Esophagus muscularis mucosa (tissue), 4 donors: ENCODE measurements at regions not wholly inside any gene's neighbourhood (a gene's known extent, or its start where the extent isn't known, plus 50 kb on each side); places are given as distances from the start of the nearest gene placed in this dataset.

Experiments used
- EP300 ChIP-seq: sonication (generic); formaldehyde crosslinking; IDR thresholded peaks from one replicate; pipeline ENCODE4 v1.6.1; 2017; ENCODE audit warnings: antibody characterized with exemption
- POLR2A ChIP-seq: fragments of 450-650 bp; IDR thresholded peaks from one replicate; pipeline ENCODE4 v1.6.1; 2017; ENCODE audit warnings: antibody characterized with exemption, moderate library complexity, mild to moderate bottlenecking, low read depth
- TF ChIP-seq, protein P1 (sequence below), 3 experiments: fragments of 200-600 bp in 2 of 3; fragments of 450-650 bp in 1 of 3; sonication (generic) in 2 of 3; IDR thresholded peaks; one replicate each; pipeline ENCODE4 v1.5.1; 2017 to 2019; ENCODE audit warnings: antibody characterized with exemption in 3 of 3, mild to moderate bottlenecking in 2 of 3, moderate library complexity in 1 of 3

DNA sequence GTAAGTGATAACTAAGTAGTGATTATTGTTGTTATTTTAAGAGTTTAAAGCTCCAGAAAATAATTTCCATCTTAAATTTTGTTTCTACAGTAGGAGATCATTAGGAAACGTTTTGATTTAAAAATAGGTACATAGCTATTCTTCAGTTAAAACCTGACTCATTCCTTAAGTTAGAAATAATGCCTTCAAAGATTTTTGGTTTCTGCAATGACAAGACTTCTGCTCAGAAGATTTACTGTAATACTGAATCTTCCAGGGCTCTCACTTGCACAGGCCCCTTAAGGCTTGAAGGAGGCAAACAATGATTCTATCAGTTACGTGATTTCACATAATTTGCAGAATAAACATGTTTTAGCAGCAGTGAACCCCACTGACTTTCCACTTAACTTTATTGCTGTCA lies 333.7 kb downstream of the RAD51AP2 start:
- TF ChIP-seq, protein P1, sequence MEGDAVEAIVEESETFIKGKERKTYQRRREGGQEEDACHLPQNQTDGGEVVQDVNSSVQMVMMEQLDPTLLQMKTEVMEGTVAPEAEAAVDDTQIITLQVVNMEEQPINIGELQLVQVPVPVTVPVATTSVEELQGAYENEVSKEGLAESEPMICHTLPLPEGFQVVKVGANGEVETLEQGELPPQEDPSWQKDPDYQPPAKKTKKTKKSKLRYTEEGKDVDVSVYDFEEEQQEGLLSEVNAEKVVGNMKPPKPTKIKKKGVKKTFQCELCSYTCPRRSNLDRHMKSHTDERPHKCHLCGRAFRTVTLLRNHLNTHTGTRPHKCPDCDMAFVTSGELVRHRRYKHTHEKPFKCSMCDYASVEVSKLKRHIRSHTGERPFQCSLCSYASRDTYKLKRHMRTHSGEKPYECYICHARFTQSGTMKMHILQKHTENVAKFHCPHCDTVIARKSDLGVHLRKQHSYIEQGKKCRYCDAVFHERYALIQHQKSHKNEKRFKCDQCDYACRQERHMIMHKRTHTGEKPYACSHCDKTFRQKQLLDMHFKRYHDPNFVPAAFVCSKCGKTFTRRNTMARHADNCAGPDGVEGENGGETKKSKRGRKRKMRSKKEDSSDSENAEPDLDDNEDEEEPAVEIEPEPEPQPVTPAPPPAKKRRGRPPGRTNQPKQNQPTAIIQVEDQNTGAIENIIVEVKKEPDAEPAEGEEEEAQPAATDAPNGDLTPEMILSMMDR (IDR thresholded peaks at IDR 0.05): no peak
- TF ChIP-seq EP300: no peak
- no peak for TF ChIP-seq POLR2A
